IMR-90 (cell line): ENCODE measurements at regions not wholly inside any gene's neighbourhood (a gene's known extent, or its start where the extent isn't known, plus 50 kb on each side); places are given as distances from the start of the nearest gene placed in this dataset.

Experiments
- ATAC-seq: fragments of 200-7000 bp; cut with Tn5 transposase; 2 replicates; pipeline ENCODE4 v1.9.1; 2020; ENCODE audit warnings: low read depth, mild to moderate bottlenecking, moderate library complexity
- BruUV-seq: library from RNA; stranded (reverse); fragments of 400-500 nt; replicated peaks from 2 replicates; lab custom pipeline; 2021; lab: Mats Ljungman, UMichigan
- CTCF ChIA-PET: fragments of 300-600 bp; formaldehyde crosslinking; extraction: SDS; loops from one replicate; lab custom pipeline; 2021; ENCODE audit warnings: antibody characterized with exemption; lab: Yijun Ruan, JAX
- POLR2A ChIA-PET: fragments of 300-600 bp; sonication (Branson Sonifier 250); formaldehyde crosslinking; loops from one replicate; lab custom pipeline; 2022; ENCODE audit warnings: antibody characterized with exemption; ENCODE audit not compliant: unreplicated experiment; lab: Charles Lee
- DNase-seq: peaks from one replicate; pipeline ENCODE4 v3.0.0; 2013
- H2AFZ ChIP-seq: replicated peaks from 2 replicates; pipeline ENCODE3; 2013; ENCODE audit warnings: low read length, mild to moderate bottlenecking; ENCODE audit not compliant: poor library complexity
- H2AK5ac ChIP-seq: 2 replicates; pipeline ENCODE4 v1.6.1; 2013; ENCODE audit warnings: low read depth, low read length, inconsistent platforms
- H2AK9ac ChIP-seq: replicated peaks from 2 replicates; pipeline ENCODE3; 2013; ENCODE audit warnings: mild to moderate bottlenecking, low read depth, low read length, moderate library complexity; ENCODE audit not compliant: poor library complexity
- H2BK120ac ChIP-seq: 2 replicates; pipeline ENCODE4 v1.6.1; 2013; ENCODE audit warnings: low read depth, low read length, inconsistent platforms
- H2BK15ac ChIP-seq: 3 replicates; pipeline ENCODE4 v1.6.1; 2013; ENCODE audit warnings: low read depth, low read length, inconsistent platforms
- H2BK20ac ChIP-seq: 2 replicates; pipeline ENCODE4 v1.6.1; 2013; ENCODE audit warnings: low read depth, mild to moderate bottlenecking, inconsistent platforms, low read length, moderate library complexity
- H2BK5ac ChIP-seq: 2 replicates; pipeline ENCODE4 v1.6.1; 2013; ENCODE audit warnings: mild to moderate bottlenecking, low read depth, low read length, inconsistent platforms; ENCODE audit not compliant: poor library complexity, severe bottlenecking
- H3K14ac ChIP-seq: replicated peaks from 2 replicates; pipeline ENCODE4 v1.6.1; 2013; ENCODE audit warnings: low read depth, low read length, inconsistent platforms
- H3K18ac ChIP-seq: 2 replicates; pipeline ENCODE4 v1.6.1; 2013; ENCODE audit warnings: low read depth, low read length, control low read depth
- H3K23ac ChIP-seq: 2 replicates; pipeline ENCODE4 v1.6.1; 2013; ENCODE audit warnings: low read depth, low read length, inconsistent platforms
- H3K27ac ChIP-seq: 2 replicates; pipeline ENCODE4 v1.5.1; 2013; ENCODE audit warnings: mild to moderate bottlenecking, control low read depth, low read length; ENCODE audit not compliant: insufficient read depth
- H3K27me3 ChIP-seq: 2 replicates; pipeline ENCODE4 v1.6.1; 2013; ENCODE audit warnings: low read length; ENCODE audit not compliant: control insufficient read depth, insufficient read depth
- H3K36me3 ChIP-seq: 2 replicates; pipeline ENCODE4 v1.6.1; 2013; ENCODE audit warnings: low read length, mixed read lengths; ENCODE audit not compliant: control insufficient read depth, insufficient read depth
- H3K4ac ChIP-seq: 2 replicates; pipeline ENCODE4 v1.6.1; 2013; ENCODE audit warnings: low read depth, low read length, inconsistent platforms
- H3K4me1 ChIP-seq: 2 replicates; pipeline ENCODE4 v1.6.1; 2013; ENCODE audit warnings: low read length, mixed read lengths; ENCODE audit not compliant: control insufficient read depth, insufficient read depth
- H3K4me2 ChIP-seq: 2 replicates; pipeline ENCODE4 v1.6.1; 2013; ENCODE audit warnings: low read depth, mild to moderate bottlenecking, control low read depth, low read length, moderate library complexity
- H3K4me3 ChIP-seq: 2 replicates; pipeline ENCODE4 v1.5.1; 2013; ENCODE audit warnings: low read depth, mild to moderate bottlenecking, control low read depth, low read length, moderate library complexity; ENCODE audit not compliant: insufficient read depth
- H3K56ac ChIP-seq: 2 replicates; pipeline ENCODE4 v1.6.1; 2013; ENCODE audit warnings: low read length, inconsistent platforms; ENCODE audit not compliant: insufficient read depth; ENCODE audit errors: extremely low read depth
- H3K79me1 ChIP-seq, 2 experiments: 2 replicates each; pipeline ENCODE4 v1.6.1; 2013; ENCODE audit warnings: low read length in 2 of 2, inconsistent platforms in 1 of 2, low read depth in 1 of 2
- H3K9ac ChIP-seq: 2 replicates; pipeline ENCODE4 v1.6.1; 2013; ENCODE audit warnings: low read depth, low read length, control low read depth
- H3K9me1 ChIP-seq: 2 replicates; pipeline ENCODE4 v1.6.1; 2013; ENCODE audit warnings: low read length, inconsistent platforms; ENCODE audit not compliant: insufficient read depth
- H3K9me3 ChIP-seq: 2 replicates; pipeline ENCODE4 v1.6.1; 2013; ENCODE audit warnings: low read length; ENCODE audit not compliant: control insufficient read depth, insufficient read depth
- H4K20me1 ChIP-seq: 2 replicates; pipeline ENCODE4 v1.6.1; 2013; ENCODE audit warnings: low read length, inconsistent platforms; ENCODE audit not compliant: insufficient read depth
- H4K5ac ChIP-seq: 2 replicates; pipeline ENCODE4 v1.6.1; 2013; ENCODE audit warnings: mild to moderate bottlenecking, low read depth, low read length, control low read depth
- H4K8ac ChIP-seq, 2 experiments: 2 replicates each; pipeline ENCODE4 v1.6.1; 2013; ENCODE audit warnings: low read depth in 2 of 2, low read length in 2 of 2, control low read depth in 1 of 2, inconsistent platforms in 1 of 2
- H4K91ac ChIP-seq: 2 replicates; pipeline ENCODE4 v1.6.1; 2013; ENCODE audit warnings: low read depth, low read length, inconsistent platforms; ENCODE audit not compliant: insufficient read depth
- BHLHE40 ChIP-seq: fragments of 150-350 bp; IDR thresholded peaks from 2 replicates; pipeline ENCODE4 v1.6.1; 2016; ENCODE audit warnings: mild to moderate bottlenecking, low read depth, low read length
- CEBPB ChIP-seq: IDR thresholded peaks from 2 replicates; pipeline ENCODE4 v1.6.1; 2012; ENCODE audit warnings: low read depth, low read length, improper control_type of control experiment
- CHD1 ChIP-seq: IDR thresholded peaks from 2 replicates; pipeline ENCODE4 v1.6.1; 2012; ENCODE audit warnings: low read depth, low read length, improper control_type of control experiment
- FOS ChIP-seq: fragments of 150-350 bp; IDR thresholded peaks from 2 replicates; pipeline ENCODE4 v1.6.1; 2016; ENCODE audit warnings: low read depth, low read length
- MAFK ChIP-seq: IDR thresholded peaks from 2 replicates; pipeline ENCODE4 v1.6.1; 2012; ENCODE audit warnings: low read depth, low read length, improper control_type of control experiment
- MAZ ChIP-seq: IDR thresholded peaks from 2 replicates; pipeline ENCODE4 v1.6.1; 2012; ENCODE audit warnings: low read depth, mild to moderate bottlenecking, low read length, improper control_type of control experiment, moderate library complexity, borderline replicate concordance
- NFE2L2 ChIP-seq: fragments of 150-350 bp; IDR thresholded peaks from 2 replicates; pipeline ENCODE4 v1.6.1; 2016; ENCODE audit warnings: low read depth, mild to moderate bottlenecking, low read length
- POLR2A ChIP-seq: IDR thresholded peaks from 2 replicates; pipeline ENCODE4 v1.6.1; 2012; ENCODE audit warnings: mild to moderate bottlenecking, low read depth, low read length
- RAD21 ChIP-seq: IDR thresholded peaks from 2 replicates; pipeline ENCODE4 v1.6.1; 2012; ENCODE audit warnings: low read length, improper control_type of control experiment
- RCOR1 ChIP-seq: IDR thresholded peaks from 2 replicates; pipeline ENCODE4 v1.6.1; 2012; ENCODE audit warnings: mild to moderate bottlenecking, low read length, improper control_type of control experiment; ENCODE audit not compliant: insufficient replicate concordance
- RFX5 ChIP-seq: IDR thresholded peaks from 2 replicates; pipeline ENCODE4 v1.8.0; 2012; ENCODE audit warnings: low read depth, mild to moderate bottlenecking, low read length, moderate library complexity
- SMC3 ChIP-seq: fragments of 150-350 bp; IDR thresholded peaks from 2 replicates; pipeline ENCODE4 v1.6.1; 2016; ENCODE audit warnings: low read depth, mild to moderate bottlenecking, antibody characterized with exemption, low read length, moderate library complexity
- WGBS, 2 experiments: methylation state at CpG; one replicate each; pipeline versions ENCODE4 v1.1.5 to v1.1.7; 2013; ENCODE audit warnings: missing lambda C conversion rate in 2 of 2; ENCODE audit not compliant: insufficient read length in 1 of 2; ENCODE audit errors: extremely low coverage in 2 of 2; 5-methylcytosine and 5-hydroxymethylcytosine counted together
- dilution Hi-C: fragments of 300-500 bp; cut with HindIII; formaldehyde crosslinking; loops from one replicate; pipeline ENCODE4 v1.14.3; 2018; ENCODE audit warnings: low sequenced_read_pairs; ENCODE audit not compliant: unreplicated experiment
- in situ Hi-C: fragments of 300-500 bp; cut with MboI; formaldehyde crosslinking; loops from 3 replicates; pipeline ENCODE4 v1.14.3; 2019; ENCODE audit warnings: low sequenced_read_pairs, inconsistent platforms, mixed read lengths
- intact Hi-C: fragments of 100-400 bp; cut with micrococcal nuclease; formaldehyde crosslinking; loops from 2 replicates; pipeline ENCODE4 v1.10.0; 2022
- TF ChIP-seq, protein P1 (sequence below): fragments of 150-350 bp; IDR thresholded peaks from 2 replicates; pipeline ENCODE4 v1.6.1; 2016; ENCODE audit warnings: low read depth, mild to moderate bottlenecking, low read length, moderate library complexity, borderline replicate concordance
- TF ChIP-seq, protein P2 (sequence below): conservative IDR thresholded peaks from 2 replicates; pipeline ENCODE4 v1.5.1; 2012; ENCODE audit warnings: mild to moderate bottlenecking, low read depth, low read length, improper control_type of control experiment

DNA sequence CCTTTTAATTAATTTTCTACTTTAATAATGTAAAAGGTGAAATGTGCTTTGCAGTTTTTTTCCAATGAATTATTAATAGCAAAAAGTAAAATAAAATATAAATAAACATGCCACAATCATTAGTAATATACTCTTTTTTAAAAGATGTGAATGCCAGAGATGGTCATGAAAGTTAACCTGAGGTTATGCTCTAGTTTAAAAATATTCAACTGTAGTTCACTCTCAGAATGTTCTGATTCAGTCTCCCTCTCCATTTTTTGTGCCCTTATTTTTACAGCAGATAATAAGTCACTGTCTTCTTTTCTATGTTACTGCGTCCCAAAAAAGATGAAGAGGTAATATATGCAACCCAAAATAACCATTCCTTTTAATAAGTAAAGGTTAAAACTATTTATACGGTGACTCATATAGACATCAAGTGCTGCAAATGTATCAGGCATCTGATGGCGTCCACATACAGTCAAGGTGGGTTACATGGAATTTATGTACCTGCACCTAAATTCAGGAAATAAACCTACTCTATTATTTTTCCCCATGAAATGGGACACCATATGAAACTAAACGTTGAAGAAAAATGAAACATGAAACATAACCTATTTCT is 153.6 kb upstream of the ZNF804A start:
- Histone ChIP-seq H2BK120ac (no peak overlapping the region), H3K79me1 (no peaks in the 10 kb centered on the region), H2AK9ac (no peak overlapping the region), H3K14ac (no peak overlapping the region), H2BK20ac (no peak overlapping the region), H3K18ac (no peak overlapping the region), H3K27me3 (no peaks in the 10 kb centered on the region), H3K56ac (no peak overlapping the region), H2AFZ (no peak overlapping the region), H4K5ac (no peak overlapping the region), H3K9ac (no peak overlapping the region), H4K20me1 (no peaks in the 10 kb centered on the region), H3K9me1 (no peaks in the 10 kb centered on the region), H3K9me3 (0 out of 2 replicates have a peak, but pooled peaks cover 2% of the 10 kb centered on the region), H2AK5ac (no peak overlapping the region), H3K4me3 (no peak overlapping the region), H3K36me3 (no peaks in the 10 kb centered on the region), H4K91ac (no peak overlapping the region), H4K8ac (no peak overlapping the region), H3K23ac (no peak overlapping the region), H2BK15ac (no peak overlapping the region), H2BK5ac (no peak overlapping the region), H3K27ac (no peak overlapping the region), H3K4me2 (no peak overlapping the region), H3K4me1 (no peaks in the 10 kb centered on the region), H3K4ac (no peak overlapping the region)
- in situ Hi-C loops (no loop called here), intact Hi-C loops (no loop called here), dilution Hi-C loops (no loop called here)
- ATAC-seq (no peak), DNase-seq (no peak)
- WGBS, 2 experiments: no CpG with 5 or more reads among the region's 4 CpGs
- ChIA-PET CTCF (no interaction called here), POLR2A (no interaction called here)
- BruUV-seq: no TSS peak
- TF ChIP-seq NFE2L2 (no peak), BHLHE40 (no peak), MAFK (no peak), POLR2A (no peak), FOS (no peak), CEBPB (no peak), SMC3 (no peak), CHD1 (no peak), RCOR1 (no peak), RFX5 (no peak), MAZ (no peak), RAD21 (no peak)
- TF ChIP-seq, protein P1, sequence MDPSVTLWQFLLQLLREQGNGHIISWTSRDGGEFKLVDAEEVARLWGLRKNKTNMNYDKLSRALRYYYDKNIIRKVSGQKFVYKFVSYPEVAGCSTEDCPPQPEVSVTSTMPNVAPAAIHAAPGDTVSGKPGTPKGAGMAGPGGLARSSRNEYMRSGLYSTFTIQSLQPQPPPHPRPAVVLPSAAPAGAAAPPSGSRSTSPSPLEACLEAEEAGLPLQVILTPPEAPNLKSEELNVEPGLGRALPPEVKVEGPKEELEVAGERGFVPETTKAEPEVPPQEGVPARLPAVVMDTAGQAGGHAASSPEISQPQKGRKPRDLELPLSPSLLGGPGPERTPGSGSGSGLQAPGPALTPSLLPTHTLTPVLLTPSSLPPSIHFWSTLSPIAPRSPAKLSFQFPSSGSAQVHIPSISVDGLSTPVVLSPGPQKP: no peak
- TF ChIP-seq, protein P2, sequence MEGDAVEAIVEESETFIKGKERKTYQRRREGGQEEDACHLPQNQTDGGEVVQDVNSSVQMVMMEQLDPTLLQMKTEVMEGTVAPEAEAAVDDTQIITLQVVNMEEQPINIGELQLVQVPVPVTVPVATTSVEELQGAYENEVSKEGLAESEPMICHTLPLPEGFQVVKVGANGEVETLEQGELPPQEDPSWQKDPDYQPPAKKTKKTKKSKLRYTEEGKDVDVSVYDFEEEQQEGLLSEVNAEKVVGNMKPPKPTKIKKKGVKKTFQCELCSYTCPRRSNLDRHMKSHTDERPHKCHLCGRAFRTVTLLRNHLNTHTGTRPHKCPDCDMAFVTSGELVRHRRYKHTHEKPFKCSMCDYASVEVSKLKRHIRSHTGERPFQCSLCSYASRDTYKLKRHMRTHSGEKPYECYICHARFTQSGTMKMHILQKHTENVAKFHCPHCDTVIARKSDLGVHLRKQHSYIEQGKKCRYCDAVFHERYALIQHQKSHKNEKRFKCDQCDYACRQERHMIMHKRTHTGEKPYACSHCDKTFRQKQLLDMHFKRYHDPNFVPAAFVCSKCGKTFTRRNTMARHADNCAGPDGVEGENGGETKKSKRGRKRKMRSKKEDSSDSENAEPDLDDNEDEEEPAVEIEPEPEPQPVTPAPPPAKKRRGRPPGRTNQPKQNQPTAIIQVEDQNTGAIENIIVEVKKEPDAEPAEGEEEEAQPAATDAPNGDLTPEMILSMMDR: no peak
